HG02852 (cell line): ENCODE measurements at regions not wholly inside any gene's neighbourhood (a gene's known extent, or its start where the extent isn't known, plus 50 kb on each side); places are given as distances from the start of the nearest gene placed in this dataset.

ENCODE experiments used
- ATAC-seq: cut with Tn5 transposase; IDR thresholded peaks from one replicate; pipeline ENCODE4 v1.9.1; 2021; ENCODE audit warnings: mild to moderate bottlenecking, moderate library complexity; ENCODE audit not compliant: unreplicated experiment

DNA sequence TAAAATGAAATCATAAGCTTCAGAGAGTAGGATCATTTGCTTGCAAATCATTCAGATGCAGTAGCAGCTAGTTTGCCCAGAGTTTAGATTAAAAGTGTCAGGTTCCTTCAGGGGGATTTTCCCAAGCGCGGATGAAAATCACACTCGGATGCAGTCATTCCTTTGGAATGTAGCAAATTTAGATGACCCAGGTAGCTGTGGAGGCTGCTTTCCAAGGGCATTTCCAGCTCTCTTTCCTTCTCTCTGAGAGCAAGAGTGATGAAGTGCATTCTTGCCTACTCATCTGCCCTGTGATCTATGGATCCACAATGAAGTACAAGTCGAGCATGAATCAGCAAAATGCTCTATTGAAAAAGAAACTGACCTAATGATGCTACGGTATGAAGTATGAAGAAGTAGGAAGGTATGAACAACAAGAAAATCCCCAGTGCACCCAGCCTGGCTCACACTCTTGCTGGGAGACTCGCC lies 200.2 kb downstream of the PLK2 start:
- no peak for ATAC-seq

DNA sequence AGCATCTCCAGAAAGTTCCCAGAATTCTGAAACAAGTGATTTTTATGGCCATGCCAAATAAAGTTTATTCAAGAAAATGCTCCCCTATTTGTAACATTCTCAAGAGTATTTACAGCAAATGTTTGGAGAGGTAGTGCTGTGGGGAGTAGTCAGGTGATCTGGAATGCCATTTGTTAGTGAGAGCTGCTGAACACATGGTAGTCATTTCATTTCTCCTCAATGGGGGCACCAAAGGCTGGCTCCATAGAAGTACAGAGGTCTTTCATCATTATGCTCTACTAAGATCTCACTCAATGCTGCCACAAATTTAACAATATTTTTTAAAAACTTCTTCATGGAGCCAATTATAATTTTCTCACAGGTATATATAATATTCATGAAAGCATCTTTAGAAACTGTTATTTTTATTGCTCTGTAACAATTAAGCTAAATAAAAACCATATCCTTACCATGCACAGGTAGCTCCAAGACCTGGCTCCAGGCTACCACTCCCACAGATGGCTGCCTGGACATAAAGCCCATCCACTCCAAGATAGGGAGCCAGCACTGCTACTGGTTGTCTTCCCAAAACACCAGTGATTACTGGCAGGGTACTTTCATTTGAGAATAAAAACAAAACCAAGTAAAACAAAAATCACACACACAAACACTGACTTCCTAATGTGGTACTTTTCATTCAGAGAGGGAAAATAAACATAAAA lies 200.8 kb downstream of the PLK2 start:
- no peak for ATAC-seq

DNA sequence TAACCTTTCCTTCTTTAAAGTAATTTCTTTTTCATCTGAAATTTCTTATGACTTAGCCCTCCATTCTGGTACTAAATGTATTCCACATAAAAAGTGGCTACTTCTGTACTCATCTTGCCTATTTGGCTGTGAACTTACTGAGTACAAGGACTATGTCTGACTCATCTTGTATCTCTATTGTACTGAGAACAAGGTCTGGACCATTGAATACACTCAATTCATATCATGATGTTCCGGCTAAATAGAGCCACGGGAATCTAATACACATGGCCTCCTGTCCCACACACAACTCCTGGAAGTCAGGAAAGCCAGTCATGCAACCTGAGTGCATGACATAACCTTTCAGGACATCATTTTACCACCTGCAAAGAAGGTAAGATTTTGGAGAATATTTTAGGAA lies 203.9 kb downstream of the PLK2 start:
- no peak for ATAC-seq

DNA sequence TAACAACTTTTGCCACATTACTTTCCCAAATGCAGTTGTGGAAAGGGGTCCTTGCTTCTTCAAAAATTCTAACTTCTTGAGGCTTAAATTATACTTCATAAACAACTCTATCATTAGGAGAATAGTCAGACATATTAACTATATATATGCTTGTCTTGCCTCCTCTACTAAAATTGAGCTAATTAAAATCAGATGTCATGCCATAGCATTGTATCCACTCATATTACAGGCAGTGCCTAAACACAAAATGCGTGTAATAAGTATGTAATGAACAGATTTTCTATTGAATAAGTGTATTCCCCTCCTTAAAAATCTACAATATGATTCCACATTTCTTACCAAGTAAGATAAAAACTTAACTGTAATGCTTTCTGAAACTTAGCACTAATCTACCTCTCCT lies 204.5 kb downstream of the PLK2 start:
- ATAC-seq = no peak

DNA sequence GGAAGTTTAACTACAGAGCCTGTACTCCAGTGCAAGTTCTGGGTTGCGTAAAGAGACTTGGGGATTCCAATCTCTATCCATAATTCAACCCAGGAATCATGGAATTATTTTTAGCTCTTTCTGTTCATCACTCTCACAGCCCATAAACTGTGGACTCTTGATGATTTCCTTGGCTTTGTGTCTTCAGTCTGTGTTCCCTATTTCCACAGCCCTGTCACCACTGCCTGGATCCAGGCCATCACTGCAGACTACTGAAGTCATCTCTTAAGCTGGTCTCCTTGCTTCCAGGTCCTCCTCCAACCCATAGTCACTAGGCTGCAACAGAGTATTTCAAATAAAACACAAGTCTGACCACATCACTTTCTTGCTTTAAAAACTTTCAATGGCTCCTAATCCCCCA lies 211.7 kb downstream of the PLK2 start:
- no peak for ATAC-seq

DNA sequence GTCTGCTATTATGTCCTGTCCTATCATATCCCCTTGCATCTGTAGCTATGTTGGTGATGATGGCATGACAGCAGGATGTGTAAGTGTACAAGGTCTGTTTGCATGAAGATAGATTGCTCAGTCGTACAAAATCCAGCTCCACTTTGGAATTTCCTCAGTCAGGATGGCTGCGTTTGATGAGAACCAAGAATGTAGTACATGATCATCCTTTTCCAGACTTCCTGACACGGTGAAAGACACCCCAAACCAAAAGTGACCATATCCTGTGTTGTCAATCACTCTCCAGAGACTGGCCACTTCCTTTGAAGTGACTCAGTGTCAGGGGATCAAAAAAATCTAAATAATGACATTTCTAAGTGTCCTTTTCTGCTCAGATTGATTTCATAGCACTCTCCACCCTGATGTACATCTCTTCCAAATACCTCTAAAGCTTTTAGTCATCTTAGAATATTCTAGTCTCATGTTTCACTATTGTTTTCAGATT lies 213.4 kb downstream of the PLK2 start:
- ATAC-seq = no peak

DNA sequence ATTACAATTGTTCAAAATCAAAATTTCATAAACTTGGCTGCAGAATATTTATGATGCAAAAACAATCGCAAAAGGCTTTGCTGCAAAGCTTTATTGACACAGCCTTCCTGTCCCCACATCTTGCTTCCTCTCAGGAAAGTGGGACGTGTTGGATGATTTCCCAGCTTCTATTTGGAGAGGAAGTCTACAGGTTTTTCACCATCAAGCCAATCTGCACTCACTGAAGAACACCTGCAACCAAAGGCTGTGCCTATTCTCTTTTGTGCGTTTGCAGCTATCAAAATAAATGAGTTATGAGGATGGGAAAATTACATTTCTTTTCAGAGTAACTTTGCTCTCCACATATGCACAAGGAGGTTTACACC lies 214.4 kb downstream of the PLK2 start:
- no peak for ATAC-seq

DNA sequence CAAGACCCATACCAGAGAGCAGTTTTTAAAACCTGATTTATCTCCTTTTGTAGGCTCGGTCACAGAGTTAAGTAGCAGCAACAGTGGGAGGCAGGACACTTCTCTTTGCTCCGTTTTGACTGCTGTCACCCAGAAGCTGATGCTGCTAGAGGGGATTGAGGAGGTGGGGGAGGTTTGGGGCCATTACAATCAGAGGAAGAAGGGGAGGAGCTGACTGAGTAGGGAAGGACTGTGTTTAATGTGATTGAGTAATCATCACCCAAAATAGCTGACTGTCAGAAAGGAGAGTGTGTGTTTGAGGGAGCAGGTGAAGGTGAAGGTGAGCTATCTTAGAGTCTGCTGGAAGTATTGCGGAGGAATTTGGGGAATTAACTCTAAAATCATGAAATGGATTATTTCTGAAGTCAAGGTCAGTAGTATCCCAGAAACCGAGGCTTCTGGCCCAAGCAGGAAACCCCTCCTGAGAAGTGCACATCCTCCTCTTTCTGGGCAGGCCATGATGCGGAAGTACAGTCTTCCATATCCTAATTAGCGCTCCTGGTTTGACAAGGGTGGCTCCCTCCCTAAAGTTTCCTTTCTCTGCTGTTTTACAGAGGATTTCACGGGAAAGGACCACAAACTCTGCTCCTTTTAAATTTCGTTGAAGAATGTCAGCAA lies 214.9 kb downstream of the PLK2 start:
- no peak for ATAC-seq

DNA sequence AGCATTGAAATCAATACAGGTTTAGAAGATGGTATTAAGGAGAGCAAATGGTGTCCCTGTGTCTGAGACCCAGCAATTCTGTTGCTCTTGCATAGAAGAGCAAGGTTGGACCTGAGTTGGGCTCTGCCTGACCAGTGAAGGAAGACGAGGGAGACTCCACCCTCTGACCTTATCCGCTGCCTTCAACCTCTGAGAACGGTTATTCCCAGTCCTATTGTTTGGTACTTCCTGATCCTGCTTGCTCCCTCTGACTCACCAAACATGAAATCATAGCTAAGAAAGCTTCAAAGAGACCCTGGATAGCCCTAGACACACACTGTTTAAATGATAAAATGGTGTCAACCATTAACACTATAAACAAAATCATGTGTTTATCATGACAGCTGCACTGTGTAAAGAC lies 218.5 kb downstream of the PLK2 start:
- no peak for ATAC-seq

DNA sequence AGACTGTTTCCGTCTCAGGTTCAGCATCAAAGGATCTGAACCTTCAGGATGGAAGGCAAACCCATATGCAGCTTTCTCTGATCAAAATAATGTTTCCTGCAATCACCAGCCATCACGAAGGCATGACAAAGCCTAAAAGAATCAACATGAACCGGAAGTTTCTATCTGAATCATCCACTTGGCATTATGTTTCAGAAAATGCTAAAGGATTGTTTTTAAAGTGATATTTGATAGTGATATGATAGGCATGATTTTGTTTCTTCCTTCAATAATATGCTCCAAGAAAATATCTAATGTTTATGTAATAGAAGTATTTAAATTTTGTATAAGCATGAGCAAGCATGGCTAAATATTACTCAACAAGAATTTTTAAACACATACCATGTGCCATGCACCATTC lies 219.6 kb downstream of the PLK2 start:
- no peak for ATAC-seq

DNA sequence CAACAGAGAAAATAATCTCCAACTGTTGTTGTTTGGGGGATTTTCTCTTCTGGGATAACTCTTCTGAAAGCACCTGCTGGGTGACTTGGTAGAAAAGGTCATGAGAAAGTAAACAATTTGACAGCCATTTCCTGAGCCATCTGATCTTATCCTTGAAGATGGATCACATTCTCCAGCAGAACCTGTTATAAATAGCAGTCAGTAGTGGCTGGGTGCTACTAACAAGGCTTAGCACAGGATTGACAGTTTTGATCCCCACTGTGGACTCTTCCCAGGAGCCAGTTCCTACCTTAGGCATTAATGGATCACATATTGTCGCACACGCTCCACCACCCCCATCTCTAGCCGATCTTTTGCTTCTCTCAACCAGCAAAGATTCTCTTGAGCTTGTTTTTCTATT lies 220.2 kb downstream of the PLK2 start:
- ATAC-seq = no peak

DNA sequence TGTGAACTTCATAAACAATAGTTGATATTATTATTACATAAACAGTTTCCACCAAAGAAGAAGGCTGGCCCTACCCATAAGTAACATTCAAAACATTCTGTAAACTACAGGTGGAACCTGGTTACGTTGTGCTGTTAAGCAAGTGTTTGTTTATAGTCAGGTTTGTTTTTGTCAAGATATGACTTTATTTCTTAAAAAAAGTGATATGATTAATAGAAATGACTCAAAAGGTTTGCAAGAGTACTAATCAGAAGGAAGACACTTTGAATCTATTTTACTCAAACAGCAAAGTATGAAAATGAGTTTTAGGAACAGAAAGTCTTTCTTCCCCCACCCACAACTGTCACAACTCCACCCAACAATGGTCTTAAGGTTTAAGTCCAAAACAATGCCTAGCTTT lies 220.8 kb downstream of the PLK2 start:
- peak; percentile 87 for ATAC-seq

DNA sequence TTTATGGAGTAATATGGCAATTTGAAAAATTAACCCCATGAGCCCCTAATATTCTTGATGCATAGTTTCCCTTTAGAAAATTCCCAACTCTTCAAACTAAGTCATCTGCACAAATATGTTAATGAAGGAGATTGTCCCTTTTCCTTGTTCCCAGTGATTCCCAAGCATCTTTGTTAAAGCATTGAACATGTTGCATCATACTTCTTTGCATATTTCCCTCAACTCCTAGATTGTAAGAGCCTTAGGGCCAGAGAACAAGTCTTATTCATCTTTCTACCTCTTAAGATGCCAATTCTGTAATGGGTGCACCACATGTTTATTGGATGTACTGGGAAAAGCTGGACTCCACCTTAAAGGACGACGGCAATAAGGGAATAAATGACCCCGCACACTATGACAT lies 223.4 kb downstream of the PLK2 start:
- no peak for ATAC-seq

DNA sequence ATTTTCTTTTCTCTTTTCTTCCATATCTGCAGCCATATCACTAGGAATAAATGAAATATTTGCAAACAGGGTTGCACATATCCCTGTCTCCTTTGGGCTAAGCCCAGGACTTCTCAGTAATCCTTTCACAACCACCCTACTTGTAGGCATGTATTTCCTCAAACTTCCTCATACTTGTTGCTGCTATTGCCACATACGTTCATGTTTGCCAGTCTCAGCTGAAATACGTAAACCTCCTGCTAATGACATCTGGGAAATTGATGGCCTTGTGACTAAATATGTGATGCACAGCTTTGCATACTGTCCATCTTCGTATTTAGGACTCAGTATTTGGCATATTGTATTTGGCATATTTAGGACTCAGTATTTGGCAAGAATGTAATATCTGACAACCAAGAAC lies 224.6 kb downstream of the PLK2 start:
- no peak for ATAC-seq

DNA sequence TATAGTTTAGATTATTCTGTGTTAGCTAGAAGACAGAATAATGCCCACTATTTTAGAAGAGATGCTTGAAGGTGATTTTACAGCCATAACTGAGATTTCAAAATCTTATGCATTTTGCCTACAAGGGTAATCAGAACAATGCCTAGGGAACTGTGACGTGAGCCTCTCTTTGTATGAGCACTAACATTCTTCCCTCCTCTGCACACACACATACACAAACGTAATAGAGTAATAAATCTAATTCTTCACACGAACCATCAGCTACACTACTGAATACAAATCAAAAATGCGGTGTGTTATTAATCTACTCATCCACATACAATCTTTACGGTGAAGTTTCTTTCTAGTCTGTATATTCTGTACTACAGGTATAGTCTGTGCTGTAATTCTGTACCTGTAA lies 227.8 kb downstream of the PLK2 start:
- no peak for ATAC-seq

DNA sequence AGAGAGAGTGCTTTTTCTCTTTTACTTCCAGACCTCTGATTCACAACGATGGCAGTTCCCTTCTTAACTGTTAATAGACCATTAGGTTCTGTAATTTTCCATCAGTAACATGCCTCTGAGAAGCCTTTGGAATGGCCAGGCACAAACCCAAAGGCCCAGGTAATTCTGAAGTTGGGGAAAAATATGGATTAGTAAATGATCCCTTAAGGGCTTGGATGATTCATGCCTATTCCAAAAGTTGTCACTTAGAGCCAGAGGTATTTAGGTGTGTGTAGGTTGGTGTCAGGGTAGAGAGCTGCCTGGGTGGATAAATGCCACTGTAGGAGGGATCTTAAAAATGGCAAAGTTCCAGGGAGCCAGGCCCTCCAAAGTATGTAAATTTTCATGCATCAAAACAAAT lies 228.8 kb downstream of the PLK2 start:
- ATAC-seq = no peak

DNA sequence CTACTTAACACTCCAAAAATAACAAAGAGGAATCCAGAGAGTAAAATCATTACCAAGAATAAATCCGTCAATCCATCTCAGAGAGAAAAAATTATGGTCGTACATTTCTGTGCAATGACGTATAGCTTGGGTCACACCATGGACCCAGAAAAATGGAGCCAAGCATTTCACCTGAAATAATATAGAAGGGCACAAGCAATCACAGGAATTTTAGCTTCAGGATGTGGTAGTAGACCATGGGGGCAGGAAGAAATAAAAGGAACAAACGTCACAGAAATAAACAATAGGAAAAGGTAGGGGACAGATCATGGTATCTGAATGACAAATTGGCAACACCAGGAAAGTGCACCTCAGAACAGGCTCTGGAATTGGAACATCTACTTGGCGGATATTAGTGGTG lies 231.0 kb downstream of the PLK2 start:
- ATAC-seq = no peak

DNA sequence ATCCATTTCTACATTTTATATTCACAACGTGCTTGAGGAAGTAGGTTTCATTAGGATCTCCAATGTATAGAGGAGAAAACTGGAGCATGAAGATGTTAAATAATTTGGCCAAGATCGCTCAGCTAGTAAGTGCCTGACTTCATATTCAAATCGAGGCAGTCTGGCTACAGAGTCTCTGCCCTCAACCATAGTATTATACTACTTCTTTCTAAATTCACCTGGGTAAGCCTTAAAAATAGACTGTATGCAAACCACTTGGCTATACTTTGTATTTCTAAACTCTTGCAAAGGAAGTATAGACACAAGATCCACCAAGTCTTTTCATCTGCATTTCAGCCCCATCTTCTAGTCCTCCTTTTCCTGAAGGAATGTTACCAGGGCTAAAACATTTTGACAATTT lies 232.0 kb downstream of the PLK2 start:
- ATAC-seq = no peak

DNA sequence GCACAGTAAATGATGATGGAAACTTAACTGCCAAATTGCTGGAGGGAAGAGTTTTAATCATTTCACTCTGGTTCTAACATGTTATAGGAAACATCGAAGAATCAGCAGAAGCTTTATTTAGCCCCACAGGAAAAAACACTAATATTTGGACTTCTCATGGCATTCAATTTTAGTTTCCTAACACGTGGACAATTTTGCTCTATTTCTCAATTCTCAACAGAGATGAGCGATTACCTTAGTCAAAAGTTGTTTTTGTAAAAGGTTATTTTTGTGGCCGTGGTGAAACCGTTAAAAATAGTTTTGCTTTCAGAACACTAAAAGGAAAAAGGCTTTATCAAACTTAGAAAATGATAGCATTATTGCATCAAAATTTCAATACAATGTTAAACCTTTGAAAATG lies 235.2 kb downstream of the PLK2 start:
- no peak for ATAC-seq

DNA sequence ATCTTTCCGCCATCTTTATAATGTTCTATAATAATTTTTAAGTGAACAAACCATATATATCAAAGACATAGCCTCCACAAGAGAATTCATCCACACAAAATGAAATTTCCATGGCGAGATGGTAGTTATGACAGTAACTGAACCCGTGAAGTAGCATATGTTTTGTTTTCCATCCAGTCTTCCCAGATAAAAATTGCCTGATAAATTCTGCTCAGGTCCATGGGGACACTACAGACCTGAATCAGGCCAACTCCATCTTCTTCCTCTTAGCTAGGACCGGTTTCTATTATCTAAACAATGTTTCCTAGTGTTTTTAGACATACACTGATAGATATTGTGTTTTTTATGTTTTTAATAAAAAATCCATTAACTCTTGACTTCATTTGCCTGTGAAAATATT lies 235.7 kb downstream of the PLK2 start:
- no peak for ATAC-seq

DNA sequence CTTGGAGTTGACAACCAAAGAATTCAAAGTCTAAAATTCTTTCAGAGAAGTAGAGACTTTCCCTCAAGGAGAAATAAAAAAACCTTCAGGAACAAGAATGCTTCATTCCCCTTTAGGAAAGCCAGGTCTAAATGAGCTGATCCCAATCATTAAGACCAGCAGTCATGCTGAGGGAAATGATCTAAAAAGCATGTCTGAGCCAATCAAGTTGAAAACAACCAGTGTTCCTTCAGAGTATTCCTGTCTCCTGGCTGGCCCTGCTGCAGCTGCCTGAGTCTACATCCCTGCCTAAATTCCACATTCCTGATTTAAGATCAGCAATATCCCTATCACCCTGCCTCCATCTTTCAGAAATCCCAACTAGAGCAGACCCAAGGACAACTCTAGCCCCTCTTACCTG lies 244.5 kb downstream of the PLK2 start:
- no peak for ATAC-seq

DNA sequence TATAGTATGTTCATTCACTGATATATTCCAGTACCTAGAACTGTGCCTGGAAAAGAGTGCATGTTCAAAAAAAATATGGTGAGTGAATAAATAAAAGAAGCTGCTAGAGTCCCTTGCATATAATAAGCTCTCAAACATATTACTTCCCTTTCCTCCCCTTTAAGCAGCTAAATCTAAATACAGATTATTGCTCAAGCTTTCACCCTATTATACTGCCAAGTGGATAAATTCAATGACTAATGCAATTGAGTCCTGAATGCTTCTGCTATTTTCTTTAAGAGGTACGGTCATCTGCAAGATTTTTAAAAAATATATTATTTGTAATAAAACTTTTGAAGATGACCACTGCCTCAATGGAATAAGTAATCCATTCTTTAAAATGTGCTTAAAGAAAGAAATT lies 248.4 kb downstream of the PLK2 start:
- no peak for ATAC-seq

DNA sequence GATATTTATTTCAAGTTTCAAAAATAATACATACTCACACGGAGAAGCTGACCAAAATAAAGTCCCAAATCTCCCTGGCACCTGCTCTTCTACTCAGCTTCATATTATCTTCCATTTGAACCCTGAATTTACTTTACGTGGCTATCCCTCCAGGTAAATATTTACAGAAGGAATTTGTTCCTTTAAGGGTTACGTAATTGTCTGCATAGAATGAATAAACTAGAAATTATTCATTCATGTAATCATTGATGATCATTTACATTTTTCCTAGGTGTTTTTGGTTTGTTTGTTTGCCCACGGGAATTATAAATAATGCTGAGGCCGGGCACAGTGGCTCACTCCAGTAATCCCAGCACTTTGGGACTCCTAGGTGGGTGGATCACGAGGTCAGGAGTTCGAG lies 251.2 kb downstream of the PLK2 start:
- ATAC-seq = no peak
